ENCODE measurements at regions not wholly inside any gene's neighbourhood (a gene's known extent, or its start where the extent isn't known, plus 50 kb on each side); places are given as distances from the start of the nearest gene placed in this dataset.

GRCh38 chr5:56343988-56344387, 110.9 kb upstream of the ANKRD55 start:
- Histone ChIP-seq H3K27ac (no peak overlapping the region), H3K9me2 (ENCODE audit: insufficient read depth) (no peaks in the 10 kb centered on the region), H3K79me2 (ENCODE audit: low read depth) (no peaks in the 10 kb centered on the region), H3K36me3 (ENCODE audit: low read depth) (no peaks in the 10 kb centered on the region), H3K4me2 (no peak overlapping the region), H3K9me3 (ENCODE audit: insufficient read depth, low read depth) (peaks cover 4% of the 10 kb centered on the region; the same call in 1 of the 2 replicates), H3K4me1 (replicated peaks; ENCODE audit: insufficient read depth) (peaks cover 36% of the 10 kb centered on the region), H4K20me1 (ENCODE audit: insufficient read depth) (no peaks in the 10 kb centered on the region), H3K4me3 (no peak overlapping the region), H3K27me3 (ENCODE audit: insufficient read depth, low read depth) (no peaks in the 10 kb centered on the region), H3F3A (ENCODE audit: insufficient read depth, low read depth) (peaks cover 28% of the 10 kb centered on the region), H2AFZ (no peak overlapping the region)
- TF ChIP-seq, protein P1, sequence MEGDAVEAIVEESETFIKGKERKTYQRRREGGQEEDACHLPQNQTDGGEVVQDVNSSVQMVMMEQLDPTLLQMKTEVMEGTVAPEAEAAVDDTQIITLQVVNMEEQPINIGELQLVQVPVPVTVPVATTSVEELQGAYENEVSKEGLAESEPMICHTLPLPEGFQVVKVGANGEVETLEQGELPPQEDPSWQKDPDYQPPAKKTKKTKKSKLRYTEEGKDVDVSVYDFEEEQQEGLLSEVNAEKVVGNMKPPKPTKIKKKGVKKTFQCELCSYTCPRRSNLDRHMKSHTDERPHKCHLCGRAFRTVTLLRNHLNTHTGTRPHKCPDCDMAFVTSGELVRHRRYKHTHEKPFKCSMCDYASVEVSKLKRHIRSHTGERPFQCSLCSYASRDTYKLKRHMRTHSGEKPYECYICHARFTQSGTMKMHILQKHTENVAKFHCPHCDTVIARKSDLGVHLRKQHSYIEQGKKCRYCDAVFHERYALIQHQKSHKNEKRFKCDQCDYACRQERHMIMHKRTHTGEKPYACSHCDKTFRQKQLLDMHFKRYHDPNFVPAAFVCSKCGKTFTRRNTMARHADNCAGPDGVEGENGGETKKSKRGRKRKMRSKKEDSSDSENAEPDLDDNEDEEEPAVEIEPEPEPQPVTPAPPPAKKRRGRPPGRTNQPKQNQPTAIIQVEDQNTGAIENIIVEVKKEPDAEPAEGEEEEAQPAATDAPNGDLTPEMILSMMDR (conservative IDR thresholded peaks at IDR 0.05): no peak
- no peak for TF ChIP-seq EZH2 (IDR thresholded peaks at IDR 0.05; ENCODE audit: low read depth)
- DNase-seq: no peak
- ChIA-PET CTCF (no interaction called here), POLR2A (ENCODE audit: unreplicated experiment) (interaction anchor here (0.7 kb wide), 1 partner anchor 61 kb away, joined by 4 read pairs; no protein-coding TSS in a partner anchor)
- intact Hi-C loops (cut with micrococcal nuclease; ENCODE audit: unreplicated experiment): no loop called here
- no TSS peak for BruUV-seq (replicated peaks)

DNA sequence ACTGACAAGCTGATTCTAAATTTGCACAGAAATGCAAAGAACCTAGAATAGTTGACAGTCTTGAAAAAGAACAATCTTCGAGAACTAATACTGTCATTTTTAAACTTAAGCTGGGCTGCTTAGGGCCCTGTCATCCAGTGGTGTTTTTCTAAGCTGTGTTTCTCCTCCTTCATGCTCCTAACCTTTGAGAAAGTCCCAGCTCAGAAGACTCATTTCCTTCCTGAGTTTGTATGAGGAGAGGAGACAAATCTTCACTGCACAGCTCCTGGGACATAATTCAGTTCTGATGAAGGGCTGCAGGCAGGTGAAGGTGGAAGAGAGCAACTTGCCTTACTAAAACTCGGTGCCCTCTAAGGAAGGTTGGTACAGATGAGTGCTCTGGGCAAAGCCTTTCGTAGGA, 109.5 kb upstream of the ANKRD55 start:
- H3K9me3 ChIP-seq (ENCODE audit: insufficient read depth, low read depth): peaks cover 4% of the 10 kb centered on the region; the same call in 1 of the 2 replicates
- intact Hi-C loops (cut with micrococcal nuclease; ENCODE audit: unreplicated experiment): no loop called here
- no peaks in the 10 kb centered on the region for H3K36me3 ChIP-seq (ENCODE audit: low read depth)
- BruUV-seq (replicated peaks): no TSS peak
- H3K4me2 ChIP-seq: no peak overlapping the region
- H3F3A ChIP-seq (ENCODE audit: insufficient read depth, low read depth): peaks cover 25% of the 10 kb centered on the region
- no peak overlapping the region for H2AFZ ChIP-seq
- H3K4me1 ChIP-seq (replicated peaks; ENCODE audit: insufficient read depth): peaks cover 26% of the 10 kb centered on the region
- ChIA-PET POLR2A (ENCODE audit: unreplicated experiment) (no interaction called here), CTCF (interaction anchor here (0.7 kb wide), 1 partner anchor 16 kb away, joined by 4 read pairs; no protein-coding TSS in a partner anchor)
- no peaks in the 10 kb centered on the region for H3K9me2 ChIP-seq (ENCODE audit: insufficient read depth)
- no peak for DNase-seq
- H3K27me3 ChIP-seq (ENCODE audit: insufficient read depth, low read depth): no peaks in the 10 kb centered on the region
- no peak overlapping the region for H3K27ac ChIP-seq
- TF ChIP-seq, protein P1 (conservative IDR thresholded peaks at IDR 0.05): no peak
- no peak for TF ChIP-seq EZH2 (IDR thresholded peaks at IDR 0.05; ENCODE audit: low read depth)
- H4K20me1 ChIP-seq (ENCODE audit: insufficient read depth): no peaks in the 10 kb centered on the region
- H3K4me3 ChIP-seq: no peak overlapping the region
- H3K79me2 ChIP-seq (ENCODE audit: low read depth): no peaks in the 10 kb centered on the region

DNA sequence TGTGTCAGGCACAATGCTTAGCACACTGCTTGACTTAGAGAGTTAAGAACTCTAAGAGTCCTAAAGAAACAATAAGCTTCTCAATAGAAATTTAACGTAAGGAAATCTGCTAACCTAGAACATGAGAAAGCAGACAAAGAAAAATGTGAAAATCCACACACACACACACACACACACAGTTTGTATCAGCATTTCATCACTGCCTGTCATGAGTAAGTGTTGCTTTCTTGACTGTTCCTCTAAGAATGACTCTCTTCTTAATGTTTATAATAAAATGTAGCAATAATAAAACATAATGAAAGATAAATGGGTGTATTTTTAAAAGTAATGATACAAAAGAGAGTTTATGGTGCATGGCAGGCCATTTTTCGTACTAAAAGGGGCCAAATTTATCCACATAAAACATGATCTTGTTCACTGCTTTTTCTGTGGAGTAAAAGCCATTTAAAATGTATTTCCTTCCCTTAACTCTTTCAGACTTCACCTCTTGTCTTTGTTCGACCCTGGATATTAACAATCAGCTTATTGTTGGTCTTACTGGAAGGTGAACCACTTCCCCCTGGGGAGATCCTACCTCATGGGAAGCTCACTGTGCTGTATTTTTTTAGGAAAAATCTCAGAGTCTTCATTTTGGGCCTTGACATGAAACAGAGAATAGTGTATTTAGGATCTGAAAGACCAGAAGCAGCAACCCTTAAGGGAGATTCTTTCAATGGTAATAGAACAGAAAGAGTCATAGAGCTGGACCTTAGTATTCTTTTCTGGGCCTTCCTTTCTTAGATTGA, 107.3 kb upstream of the ANKRD55 start:
- H3K9me3 ChIP-seq (ENCODE audit: insufficient read depth, low read depth): peaks cover 1% of the 10 kb centered on the region; the same call in 1 of the 2 replicates
- H3K9me2 ChIP-seq (ENCODE audit: insufficient read depth): no peaks in the 10 kb centered on the region
- H3K79me2 ChIP-seq (ENCODE audit: low read depth): no peaks in the 10 kb centered on the region
- H2AFZ ChIP-seq: no peak overlapping the region
- ChIA-PET POLR2A (ENCODE audit: unreplicated experiment) (no interaction called here), CTCF (interaction anchor here (0.6 kb wide), 1 partner anchor 248 kb away, joined by 5 read pairs; no protein-coding TSS in a partner anchor)
- no peak overlapping the region for H3K27ac ChIP-seq
- no peak for TF ChIP-seq EZH2 (IDR thresholded peaks at IDR 0.05; ENCODE audit: low read depth)
- TF ChIP-seq, protein P1 (conservative IDR thresholded peaks at IDR 0.05): no peak
- H3K4me3 ChIP-seq: no peak overlapping the region
- no peaks in the 10 kb centered on the region for H3K36me3 ChIP-seq (ENCODE audit: low read depth)
- no peak overlapping the region for H3K4me2 ChIP-seq
- no peaks in the 10 kb centered on the region for H4K20me1 ChIP-seq (ENCODE audit: insufficient read depth)
- peaks cover 5% of the 10 kb centered on the region for H3F3A ChIP-seq (ENCODE audit: insufficient read depth, low read depth)
- DNase-seq: no peak
- intact Hi-C loops (cut with micrococcal nuclease; ENCODE audit: unreplicated experiment): no loop called here
- BruUV-seq (replicated peaks): no TSS peak
- H3K27me3 ChIP-seq (ENCODE audit: insufficient read depth, low read depth): no peaks in the 10 kb centered on the region
- H3K4me1 ChIP-seq (replicated peaks; ENCODE audit: insufficient read depth): peaks cover 6% of the 10 kb centered on the region

Measured in PC-9 (cell line).